CD4-positive, alpha-beta T cell treated with Interferon gamma for 1 hour (primary cell): ENCODE measurements at regions not wholly inside any gene's neighbourhood (a gene's known extent, or its start where the extent isn't known, plus 50 kb on each side); places are given as distances from the start of the nearest gene placed in this dataset.

Source experiments
- DNase-seq: peaks from one replicate; pipeline ENCODE4 v3.0.0-alpha.2; 2020

DNA sequence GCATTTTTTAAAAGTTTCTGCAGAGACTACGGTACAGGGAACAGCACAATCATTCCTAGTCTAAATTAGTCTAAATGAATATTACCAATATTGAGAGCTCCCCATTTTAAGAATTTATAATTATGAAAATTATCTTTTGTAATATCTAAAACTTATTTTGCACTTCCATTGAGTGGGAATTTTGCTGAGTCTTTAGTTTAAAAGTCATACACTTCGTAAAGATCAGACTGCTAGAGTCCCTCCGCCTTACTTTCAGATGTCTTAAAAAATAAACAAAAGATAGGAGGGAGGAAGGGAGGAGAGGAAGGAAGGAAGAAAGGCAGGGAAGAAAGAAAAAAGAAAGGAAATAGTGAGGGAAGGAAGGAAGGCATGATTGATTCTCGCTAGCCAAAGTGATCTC is 278.2 kb upstream of the PRDM1 start:
- no peak for DNase-seq

- DNase-seq: no peak
Measured at GRCh38 chr6:105806486-105806920, 279.6 kb upstream of the PRDM1 start.

- no peak for DNase-seq
Measured at GRCh38 chr6:105805501-105806023, 280.6 kb upstream of the PRDM1 start.

GRCh38 chr6:105804424-105804823 is 281.7 kb upstream of the PRDM1 start:
- DNase-seq: no peak

GRCh38 chr6:105804000-105804399 is 282.1 kb upstream of the PRDM1 start:
- DNase-seq: no peak

- no peak for DNase-seq
Measured at GRCh38 chr6:105803442-105803841, 282.7 kb upstream of the PRDM1 start.

DNA sequence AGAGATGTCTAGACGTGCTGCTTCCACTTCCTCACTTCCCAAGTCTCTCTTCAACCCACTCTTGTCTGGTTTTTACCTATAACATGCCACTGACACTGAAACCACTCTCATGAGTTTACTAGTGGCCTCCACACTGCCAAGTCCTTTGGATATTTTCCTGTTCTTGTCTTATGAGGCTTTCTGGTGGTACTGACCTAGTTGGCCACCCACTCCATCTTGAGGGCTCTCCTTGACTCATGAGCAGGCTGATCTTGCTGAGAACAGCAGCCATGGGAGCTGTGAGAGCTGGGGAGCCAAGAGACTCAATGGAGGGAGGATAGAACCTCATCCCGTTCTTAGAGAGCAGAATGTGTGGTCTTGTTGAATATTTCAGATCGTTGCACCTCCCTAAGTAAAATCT is 283.4 kb upstream of the PRDM1 start:
- DNase-seq: no peak

- no peak for DNase-seq
Measured at GRCh38 chr6:105800871-105801270, 285.3 kb upstream of the PRDM1 start.

DNA sequence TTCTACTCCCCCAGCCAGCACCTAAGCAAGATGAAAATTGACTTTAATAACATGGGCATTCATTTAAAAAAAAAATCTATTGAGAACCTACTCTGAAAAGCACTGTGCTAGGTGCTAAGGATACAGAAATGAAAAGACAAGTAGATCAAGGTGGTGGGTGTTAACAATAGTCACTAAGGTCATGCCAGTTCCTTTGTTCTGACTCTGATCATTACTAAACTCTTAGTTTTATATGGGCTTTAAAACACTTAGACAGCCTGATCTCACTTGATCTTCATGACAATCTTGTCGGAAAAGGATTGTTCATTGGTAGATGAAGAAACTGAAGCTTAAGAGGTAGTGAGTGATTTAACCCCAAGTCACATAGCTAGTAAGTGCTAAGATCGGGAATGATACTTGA is 285.7 kb upstream of the PRDM1 start:
- DNase-seq: no peak

DNA sequence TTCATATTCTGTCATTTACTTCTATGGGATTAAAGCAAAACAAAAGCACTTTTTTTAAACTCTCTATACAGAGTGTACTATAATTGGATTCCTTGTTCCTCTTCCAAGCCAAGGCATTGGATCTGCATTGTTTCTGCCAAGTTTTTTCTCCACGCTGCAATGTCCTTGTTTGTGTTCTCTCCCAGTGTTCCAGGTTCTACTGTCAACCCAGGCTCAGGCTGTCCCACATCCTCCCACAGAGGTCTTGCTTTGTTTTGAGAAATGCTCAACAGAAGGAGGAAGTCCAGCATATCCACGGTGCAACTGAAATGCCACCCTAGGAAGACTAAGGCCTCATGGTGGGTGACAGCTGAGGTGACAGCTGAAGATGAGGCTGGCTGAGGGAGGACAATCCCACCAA is 287.1 kb upstream of the PRDM1 start:
- no peak for DNase-seq

DNA sequence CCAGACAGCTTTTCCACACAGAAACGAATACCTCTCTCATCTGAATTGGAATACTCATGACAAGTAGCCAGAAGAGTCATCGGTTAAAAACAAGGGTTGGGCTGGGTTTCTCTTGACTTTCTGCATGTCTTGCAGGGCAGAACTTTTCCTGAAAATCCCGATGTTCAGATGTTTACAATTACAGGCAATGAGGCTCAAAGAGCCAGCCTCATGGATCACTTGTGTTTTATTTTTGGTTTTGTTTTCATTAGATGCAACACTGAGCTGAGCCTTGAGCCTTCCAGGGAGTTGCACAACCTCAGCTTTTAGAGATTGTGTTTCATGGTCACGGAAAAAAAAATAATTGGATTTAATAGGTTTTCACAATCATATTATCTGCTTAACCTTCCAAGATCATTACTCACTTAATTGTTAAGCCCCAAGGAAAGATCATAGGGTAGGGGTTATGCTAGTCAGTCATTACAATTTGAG is 288.1 kb upstream of the PRDM1 start:
- no peak for DNase-seq

DNA sequence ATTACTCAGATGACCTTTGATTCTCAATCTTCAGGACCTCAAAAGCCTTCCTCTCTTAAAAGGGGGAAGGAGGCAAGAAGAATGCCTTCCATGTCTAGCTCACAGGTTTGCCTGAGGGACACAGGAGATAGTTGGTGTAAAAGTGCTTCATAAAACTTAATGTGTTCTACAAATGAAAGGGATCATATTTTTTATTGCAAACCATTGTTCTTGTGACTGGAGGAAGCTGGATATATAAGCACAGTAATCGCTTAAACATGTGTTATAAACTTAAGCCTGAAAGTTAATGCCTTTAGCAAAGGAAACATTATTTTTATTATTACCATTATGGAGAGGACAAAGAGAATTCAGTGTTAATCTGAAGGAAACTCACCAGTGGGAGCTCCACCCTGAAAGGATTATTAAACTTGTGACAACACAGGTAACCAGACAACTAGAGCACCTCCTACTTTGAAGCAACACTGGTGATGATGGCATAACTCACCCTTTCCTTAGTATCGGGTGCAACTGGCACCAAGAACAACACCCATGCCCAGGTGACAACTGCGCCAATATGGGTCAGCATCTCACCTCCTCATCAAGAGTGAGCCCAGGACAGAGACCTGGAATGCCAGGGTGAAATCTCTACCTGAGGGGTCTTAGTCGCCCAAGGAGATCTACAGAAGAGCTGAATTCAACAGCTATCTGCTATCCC is 288.7 kb upstream of the PRDM1 start:
- no peak for DNase-seq

DNA sequence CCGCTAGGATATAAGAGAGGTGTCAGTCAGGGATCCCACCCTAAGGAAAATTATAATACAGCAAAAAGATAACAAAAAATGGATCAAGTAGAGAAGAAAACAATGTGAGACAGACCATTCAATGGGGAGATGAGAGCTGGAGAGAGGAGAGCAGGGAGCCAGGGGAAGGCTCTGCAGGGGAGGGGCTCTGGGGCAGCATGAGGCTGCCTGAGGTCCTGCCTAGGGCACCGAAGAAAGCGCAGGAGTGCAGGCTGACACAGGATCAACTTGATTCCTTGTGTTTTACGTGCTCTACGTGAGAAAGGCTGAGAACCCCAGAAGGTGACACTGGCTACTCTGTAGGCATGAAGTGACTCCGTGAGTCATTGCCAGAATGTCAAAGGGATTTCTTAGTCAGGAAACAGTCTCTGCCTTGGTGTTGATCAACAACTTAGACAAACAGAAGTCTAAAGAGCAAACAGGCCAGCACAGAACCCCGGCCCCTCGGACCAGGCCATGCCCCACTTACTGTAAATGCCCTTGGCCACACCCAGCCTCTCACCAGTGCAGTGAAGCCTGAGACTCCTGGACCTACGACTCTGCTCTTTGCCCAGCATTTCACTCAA is 290.1 kb upstream of the PRDM1 start:
- no peak for DNase-seq

DNA sequence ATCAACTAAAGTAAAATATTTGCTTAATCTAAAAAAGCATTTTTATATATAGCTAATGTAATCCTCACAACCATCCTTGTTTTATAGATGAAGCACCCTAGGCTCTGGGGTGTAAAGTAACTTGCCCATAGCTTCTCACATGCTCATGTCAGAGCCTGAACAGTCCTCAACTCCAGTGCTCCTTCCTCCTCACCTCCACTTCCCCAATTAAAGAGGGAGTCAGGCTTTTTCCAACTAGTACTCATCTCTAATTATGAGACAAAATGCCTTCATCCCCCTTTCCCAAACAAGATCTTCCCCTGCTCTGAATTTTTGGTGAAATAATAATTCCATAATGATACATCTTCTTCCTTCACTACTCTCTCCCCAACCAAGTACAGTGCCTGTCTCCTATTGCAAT is 290.8 kb upstream of the PRDM1 start:
- DNase-seq: no peak

DNA sequence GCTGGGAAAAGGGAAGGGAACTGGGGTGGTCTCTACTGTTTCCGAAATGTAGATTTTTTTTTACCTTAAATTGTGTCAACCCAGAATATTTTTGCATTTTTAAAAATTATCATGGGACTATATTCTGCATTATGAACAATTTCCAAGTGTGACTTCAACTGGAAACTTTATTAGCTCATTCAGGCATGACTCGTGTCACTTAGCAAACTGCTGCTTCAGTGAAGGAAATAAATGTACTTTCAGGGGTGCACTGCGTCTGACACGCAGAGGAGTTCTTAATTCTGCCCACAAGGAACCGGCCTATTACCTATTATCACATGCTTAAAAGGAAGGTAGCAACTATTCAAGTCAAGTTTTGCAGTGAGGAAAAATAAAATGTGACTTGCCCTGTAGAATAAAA is 291.3 kb upstream of the PRDM1 start:
- no peak for DNase-seq

DNA sequence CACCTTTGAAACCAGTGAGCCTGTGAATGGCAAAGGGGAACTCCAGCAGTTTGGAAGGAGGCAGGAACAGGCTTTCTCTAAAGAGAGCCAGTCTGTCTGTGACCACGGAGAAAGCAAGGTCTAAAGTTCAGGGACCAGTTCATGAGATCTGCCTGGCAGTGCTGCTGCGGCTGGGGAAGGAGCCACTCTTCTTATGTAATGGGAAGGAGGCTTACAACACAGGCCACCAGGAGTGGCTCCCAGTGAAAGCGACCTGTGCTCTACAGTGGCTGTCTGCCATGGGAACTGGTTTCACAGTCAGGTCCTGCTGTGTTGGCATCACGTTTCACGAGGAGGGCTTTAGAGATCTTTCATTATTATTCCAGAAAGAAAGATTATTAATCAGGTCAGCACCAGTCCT is 291.9 kb upstream of the PRDM1 start:
- DNase-seq: peak; percentile 46

GRCh38 chr6:105793130-105793529 is 293.0 kb upstream of the PRDM1 start:
- DNase-seq: peak; percentile 44

GRCh38 chr6:105791583-105792318 is 294.4 kb upstream of the PRDM1 start:
- DNase-seq: no peak

- no peak for DNase-seq
Measured at GRCh38 chr6:105791179-105791578, 295.0 kb upstream of the PRDM1 start.

DNA sequence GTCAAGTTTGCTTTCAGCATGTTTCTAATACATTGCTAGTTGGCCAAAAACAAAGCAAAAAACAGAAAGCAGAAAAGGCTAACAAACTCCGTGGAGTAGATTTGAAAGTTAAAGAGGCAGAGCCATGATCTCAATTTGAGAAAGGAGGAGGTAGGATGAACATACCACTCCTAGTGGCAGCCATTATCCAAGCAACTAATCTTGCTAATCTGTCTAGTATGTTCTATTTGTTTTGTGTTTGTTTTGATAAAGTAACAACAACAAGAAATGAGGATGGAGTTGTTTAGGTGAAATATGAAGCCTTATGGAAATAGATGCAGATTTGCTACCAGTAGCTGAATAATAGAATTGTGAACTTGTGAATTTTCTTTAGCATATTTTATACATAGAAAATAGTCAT is 295.5 kb upstream of the PRDM1 start:
- no peak for DNase-seq

DNA sequence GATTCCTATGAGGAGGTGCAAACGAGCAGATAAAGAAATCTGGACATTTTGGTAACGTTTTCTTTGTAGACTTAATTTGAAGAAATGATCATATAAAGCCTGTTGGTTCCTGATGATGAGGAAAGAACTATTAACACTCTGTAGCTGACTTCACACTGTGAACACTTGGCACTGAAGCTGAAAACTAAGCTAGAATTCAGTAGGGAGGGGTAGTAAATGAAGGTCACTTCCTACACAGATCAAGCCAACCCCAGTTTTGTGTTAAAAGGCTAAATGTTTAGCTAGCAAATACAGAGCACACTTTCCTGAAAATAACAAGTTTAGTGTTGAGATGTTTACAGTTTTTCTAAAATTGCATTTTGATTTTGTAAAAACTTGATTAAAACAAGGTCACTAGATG is 296.2 kb upstream of the PRDM1 start:
- no peak for DNase-seq

DNA sequence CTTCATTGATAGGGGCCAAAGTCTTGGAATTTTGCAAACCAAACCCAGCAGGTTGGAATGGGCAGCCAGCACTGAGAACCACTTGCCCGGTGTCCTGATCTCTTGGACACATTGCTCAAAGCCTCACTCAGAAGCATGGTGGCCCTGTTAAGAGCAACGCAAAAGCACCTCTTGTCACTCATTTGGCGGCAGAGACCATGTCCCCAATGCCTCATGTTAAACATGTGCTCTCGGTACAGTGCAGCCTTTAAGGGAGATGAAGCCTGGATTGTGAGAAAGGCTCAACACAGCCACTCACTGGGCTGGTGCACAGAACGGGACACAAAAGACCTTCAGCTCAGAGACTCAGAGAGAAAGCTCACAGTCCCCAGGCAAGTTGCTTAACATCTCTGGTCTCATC is 298.4 kb upstream of the PRDM1 start:
- no peak for DNase-seq

DNA sequence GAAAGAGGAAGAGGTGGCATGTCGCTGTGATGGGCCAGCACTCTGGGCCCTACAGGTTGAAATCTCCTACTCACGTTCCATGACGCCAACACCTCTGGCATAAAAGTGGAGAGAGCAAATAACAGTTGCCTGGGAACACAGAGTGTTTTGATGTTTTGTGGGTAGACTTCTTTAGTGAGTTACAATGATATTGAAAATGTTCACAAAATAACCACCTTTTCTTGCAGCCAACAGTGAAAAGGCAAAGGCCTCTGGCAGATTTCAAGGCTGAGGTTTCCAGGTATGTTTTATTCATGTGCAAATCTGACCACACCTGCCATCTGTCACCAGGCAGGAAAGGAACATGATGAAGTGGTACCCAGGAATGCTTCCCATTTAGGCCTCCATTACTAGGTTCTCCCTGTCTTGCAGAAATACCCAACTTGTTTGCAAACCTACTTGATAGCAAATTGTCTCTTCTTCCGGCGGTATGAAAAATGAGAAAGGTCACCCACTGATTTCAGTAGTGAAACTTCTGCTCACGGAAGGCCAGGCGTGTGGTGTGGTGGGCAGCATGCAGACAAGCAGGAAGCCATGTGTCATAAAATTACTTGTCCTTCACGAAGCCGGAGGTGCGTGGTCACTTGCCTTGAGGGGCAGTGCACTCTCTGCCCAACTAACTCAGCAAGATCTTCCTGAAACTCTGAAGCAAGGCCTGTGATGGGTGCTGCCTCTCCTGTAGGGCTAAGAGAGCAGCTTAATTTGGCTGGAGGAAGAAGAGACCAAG is 299.1 kb upstream of the PRDM1 start:
- no peak for DNase-seq
